ENCODE measurements at regions not wholly inside any gene's neighbourhood (a gene's known extent, or its start where the extent isn't known, plus 50 kb on each side); places are given as distances from the start of the nearest gene placed in this dataset.
"Not testable (repeated sequence)": the region's sequence is repeated elsewhere in the genome, so short reads cannot be mapped to it uniquely, and the experiment has no call there.

- DNase-seq (ENCODE audit: low read depth) = no peak
- no peak for TF ChIP-seq CTCF (conservative IDR thresholded peaks at IDR 0.05; ENCODE audit: low read length)
- H3K4me3 ChIP-seq (ENCODE audit: low read length) = no peak overlapping the region
Measured at GRCh38 chr6:115750946-115751345, 309.7 kb downstream of the FRK start.

- no peak for TF ChIP-seq CTCF (conservative IDR thresholded peaks at IDR 0.05; ENCODE audit: low read length)
- DNase-seq (ENCODE audit: low read depth) = no peak
Measured at GRCh38 chr6:115750292-115750691, 310.4 kb downstream of the FRK start.

GRCh38 chr6:115747719-115748118 is 313.0 kb downstream of the FRK start:
- TF ChIP-seq CTCF (conservative IDR thresholded peaks at IDR 0.05; ENCODE audit: low read length) = no peak
- H3K4me3 ChIP-seq (ENCODE audit: low read length) = no peak overlapping the region
- DNase-seq (ENCODE audit: low read depth) = no peak

More at GRCh38 chr6:115750292-115750691, 310.4 kb downstream of the FRK start:
- no peak overlapping the region for H3K4me3 ChIP-seq (ENCODE audit: low read length)

GRCh38 chr6:115746583-115746982 is 314.1 kb downstream of the FRK start:
- not testable (repeated sequence) for H3K4me3 ChIP-seq (ENCODE audit: low read length); DNase-seq (ENCODE audit: low read depth)

- H3K4me3 ChIP-seq (ENCODE audit: low read length) = no peak overlapping the region
- no peak for DNase-seq (ENCODE audit: low read depth)
- no peak for TF ChIP-seq CTCF (conservative IDR thresholded peaks at IDR 0.05; ENCODE audit: low read length)
Measured at GRCh38 chr6:115740907-115741306, 319.8 kb downstream of the FRK start.

GRCh38 chr6:115735610-115736009 is 325.1 kb downstream of the FRK start:
- no peak for DNase-seq (ENCODE audit: low read depth)
- H3K4me3 ChIP-seq (ENCODE audit: low read length) = no peak overlapping the region

GRCh38 chr6:115733426-115733825 is 327.3 kb downstream of the FRK start:
- DNase-seq (ENCODE audit: low read depth) = no peak
- no peak for TF ChIP-seq CTCF (conservative IDR thresholded peaks at IDR 0.05; ENCODE audit: low read length)
- H3K4me3 ChIP-seq (ENCODE audit: low read length) = no peak overlapping the region

More at GRCh38 chr6:115735610-115736009, 325.1 kb downstream of the FRK start:
- TF ChIP-seq CTCF (conservative IDR thresholded peaks at IDR 0.05; ENCODE audit: low read length) = no peak

- H3K4me3 ChIP-seq (ENCODE audit: low read length) = no peak overlapping the region
- DNase-seq (ENCODE audit: low read depth) = no peak
- TF ChIP-seq CTCF (conservative IDR thresholded peaks at IDR 0.05; ENCODE audit: low read length) = no peak
Measured at GRCh38 chr6:115729036-115729435, 331.7 kb downstream of the FRK start.
